ENCODE measurements at regions not wholly inside any gene's neighbourhood (a gene's known extent, or its start where the extent isn't known, plus 50 kb on each side); places are given as distances from the start of the nearest gene placed in this dataset.

DNA sequence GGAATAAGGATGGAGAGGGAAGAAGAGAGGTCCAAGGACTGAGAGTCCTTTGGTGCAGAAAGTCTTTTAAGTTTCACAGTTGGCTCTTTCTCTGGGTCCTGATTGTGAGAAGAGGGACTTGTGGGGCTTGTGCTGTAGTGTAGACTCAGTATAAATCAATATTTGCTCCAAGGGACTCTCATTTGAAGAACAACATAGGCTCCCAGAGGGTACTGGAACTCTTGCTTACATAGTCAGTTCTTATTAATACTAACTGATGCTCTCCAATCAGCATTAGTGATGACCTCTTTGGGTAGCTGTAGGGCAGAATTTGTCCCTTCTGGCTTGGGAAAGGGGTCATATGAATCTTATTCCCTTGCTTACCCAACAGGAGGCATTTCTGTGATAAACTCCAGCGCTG is 62.5 kb upstream of the CXCL14 start:
- H3K36me3 ChIP-seq (ENCODE audit: control insufficient read depth, insufficient read depth, low read length) = no peaks in the 10 kb centered on the region
- peaks cover 3% of the 10 kb centered on the region for H3K27me3 ChIP-seq (ENCODE audit: control insufficient read depth, insufficient read depth, low read length)
- FAIRE-seq (no peak), DNase-seq (ENCODE audit: low read depth) (no peak)
- TF ChIP-seq, protein P1, sequence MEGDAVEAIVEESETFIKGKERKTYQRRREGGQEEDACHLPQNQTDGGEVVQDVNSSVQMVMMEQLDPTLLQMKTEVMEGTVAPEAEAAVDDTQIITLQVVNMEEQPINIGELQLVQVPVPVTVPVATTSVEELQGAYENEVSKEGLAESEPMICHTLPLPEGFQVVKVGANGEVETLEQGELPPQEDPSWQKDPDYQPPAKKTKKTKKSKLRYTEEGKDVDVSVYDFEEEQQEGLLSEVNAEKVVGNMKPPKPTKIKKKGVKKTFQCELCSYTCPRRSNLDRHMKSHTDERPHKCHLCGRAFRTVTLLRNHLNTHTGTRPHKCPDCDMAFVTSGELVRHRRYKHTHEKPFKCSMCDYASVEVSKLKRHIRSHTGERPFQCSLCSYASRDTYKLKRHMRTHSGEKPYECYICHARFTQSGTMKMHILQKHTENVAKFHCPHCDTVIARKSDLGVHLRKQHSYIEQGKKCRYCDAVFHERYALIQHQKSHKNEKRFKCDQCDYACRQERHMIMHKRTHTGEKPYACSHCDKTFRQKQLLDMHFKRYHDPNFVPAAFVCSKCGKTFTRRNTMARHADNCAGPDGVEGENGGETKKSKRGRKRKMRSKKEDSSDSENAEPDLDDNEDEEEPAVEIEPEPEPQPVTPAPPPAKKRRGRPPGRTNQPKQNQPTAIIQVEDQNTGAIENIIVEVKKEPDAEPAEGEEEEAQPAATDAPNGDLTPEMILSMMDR (IDR thresholded peaks at IDR 0.05; ENCODE audit: insufficient read depth, low read length, severe bottlenecking) = no peak
- no peak overlapping the region for H3K4me3 ChIP-seq (ENCODE audit: low read depth, low read length)

DNA sequence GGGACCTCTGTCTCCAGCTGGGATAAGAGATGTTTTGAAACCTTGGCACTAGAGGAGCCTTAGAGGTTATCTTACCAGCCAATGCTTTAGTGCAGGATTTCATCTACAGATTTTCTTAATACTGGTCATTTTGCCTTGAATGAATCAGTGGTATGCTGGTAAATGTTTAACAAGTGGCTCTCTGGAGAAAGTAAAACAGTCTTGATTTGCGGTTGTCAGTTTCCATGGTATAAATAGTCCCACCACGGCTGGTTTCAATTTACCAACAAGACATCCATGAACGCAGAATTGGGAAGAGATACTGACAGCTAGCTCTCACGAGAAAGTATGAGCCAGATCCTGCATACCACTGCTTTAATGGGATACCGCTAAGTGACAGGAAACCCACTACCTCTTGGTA is 56.7 kb upstream of the CXCL14 start:
- H3K4me3 ChIP-seq (ENCODE audit: low read depth, low read length) = no peak overlapping the region
- no peak for DNase-seq (ENCODE audit: low read depth)
- H3K27me3 ChIP-seq (ENCODE audit: control insufficient read depth, insufficient read depth, low read length) = peaks cover 3% of the 10 kb centered on the region

DNA sequence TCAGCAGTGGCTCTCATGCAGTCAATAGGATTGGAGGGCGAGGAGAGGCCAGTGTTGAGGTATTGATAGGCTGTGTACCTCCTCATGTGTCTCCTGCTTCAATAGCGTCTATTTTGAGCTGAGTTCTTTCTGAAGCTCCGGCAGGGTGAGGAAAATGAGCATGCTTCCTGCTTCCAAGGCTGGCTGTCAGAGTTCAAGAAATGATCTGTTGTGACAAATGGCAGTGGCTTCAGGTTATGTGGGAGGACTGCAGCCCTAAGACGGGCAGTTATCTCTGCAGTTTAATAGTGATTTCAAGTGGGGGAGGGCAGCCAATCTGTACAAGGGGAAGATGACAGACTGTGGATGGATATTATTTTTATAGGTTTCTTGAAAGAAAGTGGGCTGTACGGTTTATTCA is 54.0 kb upstream of the CXCL14 start:
- FAIRE-seq = no peak
- peaks cover 6% of the 10 kb centered on the region for H3K27me3 ChIP-seq (ENCODE audit: control insufficient read depth, insufficient read depth, low read length)
- H3K36me3 ChIP-seq (ENCODE audit: control insufficient read depth, insufficient read depth, low read length) = no peaks in the 10 kb centered on the region

More for the DNA sequence above, 56.7 kb upstream of the CXCL14 start:
- TF ChIP-seq, protein P1 (IDR thresholded peaks at IDR 0.05; ENCODE audit: insufficient read depth, low read length, severe bottlenecking) = no peak
- H3K36me3 ChIP-seq (ENCODE audit: control insufficient read depth, insufficient read depth, low read length) = no peaks in the 10 kb centered on the region
- no peak for FAIRE-seq

DNA sequence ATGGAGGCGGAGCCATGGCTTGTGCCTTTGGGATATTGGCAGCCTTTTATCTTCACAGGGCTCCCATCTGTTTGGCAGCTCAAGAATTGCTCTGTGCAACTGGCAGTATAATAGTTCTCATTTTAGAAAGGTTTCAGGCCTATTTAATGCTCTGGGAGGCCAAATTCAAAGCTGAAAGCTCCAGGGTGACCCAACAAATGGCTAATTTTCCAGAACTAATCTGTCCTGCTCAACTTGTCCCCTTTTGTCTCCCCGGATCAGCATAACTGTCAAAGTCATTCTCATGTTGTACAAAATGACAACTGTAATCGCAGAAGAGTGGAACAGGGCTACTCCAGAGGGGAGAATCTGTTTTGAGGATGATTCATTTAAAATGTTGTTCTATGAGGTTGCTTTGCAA is 52.6 kb upstream of the CXCL14 start:
- TF ChIP-seq, protein P1 (IDR thresholded peaks at IDR 0.05; ENCODE audit: insufficient read depth, low read length, severe bottlenecking) = no peak
- DNase-seq (ENCODE audit: low read depth) (no peak), FAIRE-seq (no peak)
- peaks cover 3% of the 10 kb centered on the region for H3K27me3 ChIP-seq (ENCODE audit: control insufficient read depth, insufficient read depth, low read length)
- H3K36me3 ChIP-seq (ENCODE audit: control insufficient read depth, insufficient read depth, low read length) = no peaks in the 10 kb centered on the region
- no peak overlapping the region for H3K4me3 ChIP-seq (ENCODE audit: low read depth, low read length)

More for the DNA sequence above, 54.0 kb upstream of the CXCL14 start:
- DNase-seq (ENCODE audit: low read depth) = no peak
- TF ChIP-seq, protein P1 (IDR thresholded peaks at IDR 0.05; ENCODE audit: insufficient read depth, low read length, severe bottlenecking) = no peak
- no peak overlapping the region for H3K4me3 ChIP-seq (ENCODE audit: low read depth, low read length)

DNA sequence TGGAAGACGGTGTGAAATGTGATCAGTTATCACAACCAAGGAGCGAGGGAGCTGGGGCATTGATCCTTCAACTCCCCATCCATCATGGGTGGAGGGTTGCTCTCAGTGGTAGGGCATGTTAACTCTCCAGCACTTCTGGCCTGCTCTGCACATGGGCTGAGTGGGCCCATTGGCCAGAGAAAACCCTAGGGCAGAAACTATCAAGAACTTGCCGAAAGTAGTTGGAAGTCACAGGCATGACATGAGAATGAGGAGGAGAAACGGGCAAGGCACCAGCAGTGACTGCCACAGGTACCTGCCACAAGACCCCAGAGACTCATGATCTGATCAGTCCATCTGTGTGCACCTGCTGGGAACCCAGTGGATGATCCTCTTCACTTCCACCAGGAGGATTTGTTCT is 50.9 kb upstream of the CXCL14 start:
- no peak for DNase-seq (ENCODE audit: low read depth)
- H3K4me3 ChIP-seq (ENCODE audit: low read depth, low read length) = no peak overlapping the region
- peaks cover 3% of the 10 kb centered on the region for H3K27me3 ChIP-seq (ENCODE audit: control insufficient read depth, insufficient read depth, low read length)

More for the DNA sequence above, 50.9 kb upstream of the CXCL14 start:
- no peaks in the 10 kb centered on the region for H3K36me3 ChIP-seq (ENCODE audit: control insufficient read depth, insufficient read depth, low read length)
- FAIRE-seq = no peak
- TF ChIP-seq, protein P1 (IDR thresholded peaks at IDR 0.05; ENCODE audit: insufficient read depth, low read length, severe bottlenecking) = no peak

All from bronchial epithelial cell (primary cell).